ENCODE measurements at regions not wholly inside any gene's neighbourhood (a gene's known extent, or its start where the extent isn't known, plus 50 kb on each side); places are given as distances from the start of the nearest gene placed in this dataset.
A peak's percentile ranks its signal among the peaks of the same experiment; 100 is the strongest.

GRCh38 chr2:159860581-159861310, 62.7 kb upstream of the CD302 start:
- Histone ChIP-seq H3K9me3 (replicated peaks in 1 of 2; ENCODE audit: control insufficient read depth in 1 of 2, insufficient read depth in 1 of 2, low read length in 2 of 2) (no peaks in the 10 kb centered on the region), H3K79me2 (ENCODE audit: insufficient read depth, low read length) (no peaks in the 10 kb centered on the region), H3K36me3 (replicated peaks in 1 of 2; ENCODE audit: control insufficient read depth in 1 of 2, insufficient read depth in 2 of 2, low read length in 2 of 2) (peaks cover 20 to 29% of the 10 kb centered on the region in 2 donors), H3K27me3 (ENCODE audit: control insufficient read depth in 2 of 2, insufficient read depth in 2 of 2, low read length in 2 of 2) (no peaks in the 10 kb centered on the region), H2AFZ (ENCODE audit: insufficient read depth, low read depth, low read length, poor library complexity, severe bottlenecking) (no peak overlapping the region), H3K4me1 (ENCODE audit: control insufficient read depth in 1 of 2, insufficient read depth in 2 of 2, low read length in 2 of 2) (peaks cover 23 to 28% of the 10 kb centered on the region in 2 donors), H3K4me2 (replicated peaks; ENCODE audit: extremely low read depth, low read length, poor library complexity, severe bottlenecking) (no peak overlapping the region), H3K9ac (ENCODE audit: insufficient read depth, low read length, poor library complexity, severe bottlenecking) (no peak overlapping the region), H3K4me3 (replicated peaks in 1 of 3; ENCODE audit: low read depth in 2 of 3, low read length in 3 of 3) (no peak overlapping the region), H4K20me1 (ENCODE audit: insufficient read depth, low read length) (no peaks in the 10 kb centered on the region), H3K27ac (ENCODE audit: low read depth in 1 of 2, low read length in 2 of 2) (peak overlapping the region in 1 of 2 donors; percentile 77)
- H3K4me3 Mint-ChIP-seq = no peak overlapping the region
- TF ChIP-seq CTCF (IDR thresholded peaks at IDR 0.05) = no peak
- peaks cover 38 to 46% of the 10 kb centered on the region in 2 donors for H3K36me3 Mint-ChIP-seq
- peak overlapping the region in 6 of 7 donors; percentile 15 to 89 (median 80) for H3K27ac Mint-ChIP-seq
- intact Hi-C loops (cut with micrococcal nuclease) = no loop called here
- peaks cover 0 to 7% (median 3%) of the 10 kb centered on the region in 7 donors for H3K9me3 Mint-ChIP-seq
- DNase-seq = peak in 2 of 3 donors; percentile 13 to 36
- WGBS (ENCODE audit: insufficient coverage) = no CpG with 5 or more reads among the region's 4 CpGs
- H3K27me3 Mint-ChIP-seq (ENCODE audit: low read depth in 3 of 3) = no peaks in the 10 kb centered on the region
- H3K4me1 Mint-ChIP-seq = peaks cover 37% of the 10 kb centered on the region

GRCh38 chr2:159859583-159859982, 61.6 kb upstream of the CD302 start:
- Mint-ChIP-seq H3K27me3 (ENCODE audit: low read depth in 3 of 3) (no peaks in the 10 kb centered on the region), H3K4me3 (no peak overlapping the region), H3K36me3 (peaks cover 38 to 45% of the 10 kb centered on the region in 2 donors), H3K4me1 (peaks cover 48% of the 10 kb centered on the region), H3K27ac (peak overlapping the region in 1 of 7 donors; percentile 76), H3K9me3 (peaks cover 0 to 7% (median 3%) of the 10 kb centered on the region in 7 donors)
- H3K9ac ChIP-seq (ENCODE audit: insufficient read depth, low read length, poor library complexity, severe bottlenecking) = no peak overlapping the region
- peak; percentile 21 to 42 (median 27) for DNase-seq
- H3K27ac ChIP-seq (ENCODE audit: low read depth in 1 of 2, low read length in 2 of 2) = peak overlapping the region in 1 of 2 donors; percentile 77
- H3K27me3 ChIP-seq (ENCODE audit: control insufficient read depth in 2 of 2, insufficient read depth in 2 of 2, low read length in 2 of 2) = no peaks in the 10 kb centered on the region
- no peaks in the 10 kb centered on the region for H4K20me1 ChIP-seq (ENCODE audit: insufficient read depth, low read length)
- TF ChIP-seq CTCF (IDR thresholded peaks at IDR 0.05) = no peak
- no peaks in the 10 kb centered on the region for H3K79me2 ChIP-seq (ENCODE audit: insufficient read depth, low read length)
- intact Hi-C loops (cut with micrococcal nuclease) = no loop called here
- H3K36me3 ChIP-seq (replicated peaks in 1 of 2; ENCODE audit: control insufficient read depth in 1 of 2, insufficient read depth in 2 of 2, low read length in 2 of 2) = peaks cover 15 to 24% of the 10 kb centered on the region in 2 donors
- no peaks in the 10 kb centered on the region for H3K9me3 ChIP-seq (replicated peaks in 1 of 2; ENCODE audit: control insufficient read depth in 1 of 2, insufficient read depth in 1 of 2, low read length in 2 of 2)
- peak overlapping the region; percentile 2 for H3K4me2 ChIP-seq (replicated peaks; ENCODE audit: extremely low read depth, low read length, poor library complexity, severe bottlenecking)
- no peak overlapping the region for H3K4me3 ChIP-seq (replicated peaks in 1 of 3; ENCODE audit: low read depth in 2 of 3, low read length in 3 of 3)
- H3K4me1 ChIP-seq (ENCODE audit: control insufficient read depth in 1 of 2, insufficient read depth in 2 of 2, low read length in 2 of 2) = peaks cover 33 to 40% of the 10 kb centered on the region in 2 donors
- no peak overlapping the region for H2AFZ ChIP-seq (ENCODE audit: insufficient read depth, low read depth, low read length, poor library complexity, severe bottlenecking)
- 60% methylated on average over 1 of the region's 1 CpG for WGBS (ENCODE audit: insufficient coverage)

Measured in CD14-positive monocyte (primary cell).